ENCODE measurements at regions not wholly inside any gene's neighbourhood (a gene's known extent, or its start where the extent isn't known, plus 50 kb on each side); places are given as distances from the start of the nearest gene placed in this dataset.

GRCh38 chr5:124655921-124656511 lies 90.4 kb downstream of the ZNF608 start (continued):
- peak; percentile 66 for TF ChIP-seq REST (IDR thresholded peaks at IDR 0.05; ENCODE audit: borderline replicate concordance)
- TF ChIP-seq REST (CRISPR knock-in tag; IDR thresholded peaks at IDR 0.05; ENCODE audit: low read depth): no peak
- TF ChIP-seq POLR2AphosphoS2 (IDR thresholded peaks at IDR 0.05; ENCODE audit: low read length): no peak
- no peak for TF ChIP-seq ETV5 (CRISPR knock-in tag; IDR thresholded peaks at IDR 0.05; ENCODE audit: low read depth)
- TF ChIP-seq CBFB (CRISPR knock-in tag; IDR thresholded peaks at IDR 0.05): no peak
- TF ChIP-seq NR4A1 (CRISPR knock-in tag; IDR thresholded peaks at IDR 0.05): no peak
- no peak for TF ChIP-seq NR4A1 (tag; IDR thresholded peaks at IDR 0.05)
- TF ChIP-seq CEBPG (CRISPR knock-in tag; IDR thresholded peaks at IDR 0.05): no peak
- 0 out of 4 replicates have a peak, but pooled peaks of 1 of the 2 experiments have one; percentile 43 for TF ChIP-seq CEBPG (tag; conservative IDR thresholded peaks at IDR 0.05 in 1 of 2, IDR thresholded peaks at IDR 0.05 in 1 of 2)
- no peak for TF ChIP-seq NCOA6 (IDR thresholded peaks at IDR 0.05)
- no peak for TF ChIP-seq ZNF668 (CRISPR knock-in tag; IDR thresholded peaks at IDR 0.05)
- TF ChIP-seq NCOR1 (IDR thresholded peaks at IDR 0.05): peak; percentile 86
- no peak for TF ChIP-seq CREBBP (IDR thresholded peaks at IDR 0.05; ENCODE audit: low read depth, low read length)
- TF ChIP-seq NRF1 (conservative IDR thresholded peaks at IDR 0.05 in 1 of 2, IDR thresholded peaks at IDR 0.05 in 1 of 2): 0 out of 4 replicates have a peak, but pooled peaks have one; percentile 15 to 18
- TF ChIP-seq JUN (IDR thresholded peaks at IDR 0.05; ENCODE audit: borderline replicate concordance, low read depth, low read length): peak; percentile 84
- TF ChIP-seq JUN (CRISPR knock-in tag; IDR thresholded peaks at IDR 0.05; ENCODE audit: borderline replicate concordance): no peak
- TF ChIP-seq RBBP5 (IDR thresholded peaks at IDR 0.05; ENCODE audit: borderline replicate concordance, insufficient read depth, low read length, poor library complexity, severe bottlenecking): peak; percentile 37
- no peak for TF ChIP-seq TCF7L2 (IDR thresholded peaks at IDR 0.05; ENCODE audit: low read depth, low read length)
- no peak for TF ChIP-seq HMGXB4 (CRISPR knock-in tag; IDR thresholded peaks at IDR 0.05)
- no peak for TF ChIP-seq NUFIP1 (IDR thresholded peaks at IDR 0.05; ENCODE audit: partially characterized antibody)
- TF ChIP-seq CSDE1 (IDR thresholded peaks at IDR 0.05): no peak

Data from K562 (cell line).